ENCODE measurements at regions not wholly inside any gene's neighbourhood (a gene's known extent, or its start where the extent isn't known, plus 50 kb on each side); places are given as distances from the start of the nearest gene placed in this dataset.

- no peak overlapping the region for H3K4me3 Mint-ChIP-seq
- H3K27ac Mint-ChIP-seq: no peak overlapping the region
- DNase-seq: no peak
- TF ChIP-seq CTCF (IDR thresholded peaks at IDR 0.05): no peak
- H3K36me3 Mint-ChIP-seq (ENCODE audit: low read depth): no peaks in the 10 kb centered on the region
- H3K27me3 Mint-ChIP-seq (ENCODE audit: low read depth, poor library complexity): peaks cover 2% of the 10 kb centered on the region
- H3K9me3 Mint-ChIP-seq: no peaks in the 10 kb centered on the region
- H3K4me1 Mint-ChIP-seq: peaks cover 9% of the 10 kb centered on the region
Observed at GRCh38 chr2:39487398-39488250, 50.5 kb upstream of the MAP4K3 start.

DNA sequence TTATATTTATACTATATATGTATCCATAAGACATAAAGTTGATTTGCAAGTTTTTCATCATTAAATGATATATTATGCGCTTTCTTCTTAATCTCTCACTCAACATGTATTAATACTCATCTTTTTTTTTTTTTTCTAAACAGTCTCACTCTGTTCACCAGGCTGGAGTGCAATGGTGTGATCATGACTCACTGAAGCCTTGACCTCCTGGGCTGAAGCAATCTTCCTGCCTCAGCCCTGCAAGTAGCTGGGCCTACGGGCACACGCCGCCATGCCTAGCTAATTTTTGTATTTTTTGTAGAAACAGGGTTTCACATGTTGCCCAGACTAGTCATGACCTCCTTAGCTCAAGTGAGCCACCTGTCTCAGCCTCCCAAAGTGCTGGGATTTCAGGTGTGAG, 51.4 kb upstream of the MAP4K3 start:
- peaks cover 7% of the 10 kb centered on the region for H3K4me1 Mint-ChIP-seq
- no peaks in the 10 kb centered on the region for H3K36me3 Mint-ChIP-seq (ENCODE audit: low read depth)
- H3K9me3 Mint-ChIP-seq: no peaks in the 10 kb centered on the region
- DNase-seq: no peak
- no peak overlapping the region for H3K27ac Mint-ChIP-seq
- H3K27me3 Mint-ChIP-seq (ENCODE audit: low read depth, poor library complexity): peaks cover 2% of the 10 kb centered on the region
- no peak overlapping the region for H3K4me3 Mint-ChIP-seq
- TF ChIP-seq CTCF (IDR thresholded peaks at IDR 0.05): no peak

- no peak for DNase-seq
- H3K27me3 Mint-ChIP-seq (ENCODE audit: low read depth, poor library complexity): peaks cover 2% of the 10 kb centered on the region
- no peak overlapping the region for H3K4me3 Mint-ChIP-seq
- H3K27ac Mint-ChIP-seq: no peak overlapping the region
- TF ChIP-seq CTCF (IDR thresholded peaks at IDR 0.05): no peak
- no peaks in the 10 kb centered on the region for H3K36me3 Mint-ChIP-seq (ENCODE audit: low read depth)
- no peaks in the 10 kb centered on the region for H3K9me3 Mint-ChIP-seq
- H3K4me1 Mint-ChIP-seq: peaks cover 8% of the 10 kb centered on the region
Observed at GRCh38 chr2:39490586-39490985, 53.5 kb upstream of the MAP4K3 start.

GRCh38 chr2:39491653-39492052, 54.6 kb upstream of the MAP4K3 start:
- Mint-ChIP-seq H3K9me3 (no peaks in the 10 kb centered on the region), H3K4me1 (peaks cover 5% of the 10 kb centered on the region), H3K27ac (no peak overlapping the region), H3K27me3 (ENCODE audit: low read depth, poor library complexity) (peaks cover 2% of the 10 kb centered on the region), H3K4me3 (no peak overlapping the region), H3K36me3 (ENCODE audit: low read depth) (no peaks in the 10 kb centered on the region)
- no peak for DNase-seq
- no peak for TF ChIP-seq CTCF (IDR thresholded peaks at IDR 0.05)

DNA sequence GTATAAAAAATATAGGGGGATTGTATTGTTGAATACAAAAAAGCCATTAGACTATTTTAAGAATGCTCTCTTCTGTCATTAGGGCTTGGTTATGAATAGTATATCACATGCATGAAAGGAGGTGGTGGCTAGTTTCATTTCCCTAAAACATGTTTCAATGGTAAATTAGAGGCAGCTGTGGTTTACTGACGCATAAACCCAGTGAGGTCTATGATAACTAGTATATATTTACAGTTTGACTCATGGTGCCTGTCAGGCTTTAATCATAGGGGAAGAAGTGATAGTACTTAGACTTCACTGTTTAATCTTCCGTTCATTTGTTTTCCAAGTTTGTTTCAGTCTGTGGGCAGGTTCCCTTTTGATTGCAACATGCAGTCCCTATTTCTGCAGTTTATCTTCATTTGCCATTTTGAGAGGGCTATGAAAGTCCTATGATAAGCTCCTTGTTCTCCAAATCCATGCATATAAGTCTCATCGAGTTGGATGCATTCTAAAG, 55.1 kb upstream of the MAP4K3 start:
- Mint-ChIP-seq H3K4me3 (no peak overlapping the region), H3K36me3 (ENCODE audit: low read depth) (no peaks in the 10 kb centered on the region), H3K9me3 (no peaks in the 10 kb centered on the region), H3K27ac (no peak overlapping the region), H3K4me1 (peaks cover 5% of the 10 kb centered on the region), H3K27me3 (ENCODE audit: low read depth, poor library complexity) (peaks cover 2% of the 10 kb centered on the region)
- DNase-seq: no peak
- TF ChIP-seq CTCF (IDR thresholded peaks at IDR 0.05): no peak

DNA sequence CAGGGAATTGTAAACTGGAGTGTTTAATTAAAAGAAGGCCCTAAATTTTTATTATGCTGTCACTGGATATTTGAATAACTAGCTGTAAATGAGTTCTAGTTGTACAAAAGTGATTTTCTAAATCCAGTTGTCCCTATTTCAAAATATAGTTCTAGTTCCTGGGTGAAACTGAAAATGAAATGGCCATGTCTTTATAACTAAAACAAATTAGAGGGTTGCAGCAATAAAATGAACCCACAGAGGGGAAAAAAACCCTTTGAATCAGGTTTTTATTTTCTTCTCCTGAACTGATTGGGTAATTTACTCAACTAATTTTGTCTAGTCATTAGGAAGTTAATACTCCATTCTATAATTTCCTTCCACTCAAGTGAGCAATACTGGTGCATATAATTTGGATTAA, 55.6 kb upstream of the MAP4K3 start:
- no peak for DNase-seq
- H3K9me3 Mint-ChIP-seq: no peaks in the 10 kb centered on the region
- no peak for TF ChIP-seq CTCF (IDR thresholded peaks at IDR 0.05)
- no peaks in the 10 kb centered on the region for H3K36me3 Mint-ChIP-seq (ENCODE audit: low read depth)
- H3K27me3 Mint-ChIP-seq (ENCODE audit: low read depth, poor library complexity): peaks cover 2% of the 10 kb centered on the region
- H3K27ac Mint-ChIP-seq: no peak overlapping the region
- peaks cover 5% of the 10 kb centered on the region for H3K4me1 Mint-ChIP-seq
- no peak overlapping the region for H3K4me3 Mint-ChIP-seq

Measured in nephron progenitor cell (in vitro differentiated cells).